HepG2 (cell line): ENCODE measurements at regions not wholly inside any gene's neighbourhood (a gene's known extent, or its start where the extent isn't known, plus 50 kb on each side); places are given as distances from the start of the nearest gene placed in this dataset.

ENCODE experiments used
- ATAC-seq: fragments of 200-7000 bp; cut with Tn5 transposase; 3 replicates; pipeline ENCODE4 v1.9.1; 2020; ENCODE audit warnings: mild to moderate bottlenecking, moderate library complexity
- BruUV-seq: library from RNA; stranded (reverse); fragments of 400-500 nt; replicated peaks from 2 replicates; lab custom pipeline; 2021; lab: Mats Ljungman, UMichigan
- CTCF ChIA-PET: fragments of 300-600 bp; formaldehyde crosslinking; extraction: SDS; loops from one replicate; lab custom pipeline; 2021; ENCODE audit warnings: low total read pairs, inconsistent platforms, low intra/inter-chr PET ratio; lab: Yijun Ruan, JAX
- POLR2A ChIA-PET: fragments of 350-600 bp; sonication (Branson Sonifier 250); formaldehyde crosslinking; loops from one replicate; lab custom pipeline; 2020; ENCODE audit warnings: antibody characterized with exemption, inconsistent platforms; lab: Yijun Ruan, JAX
- DNase-seq: peaks from one replicate; pipeline ENCODE4 v3.0.0-alpha.2; 2015; ENCODE audit warnings: low spot score
- FAIRE-seq: peaks from 3 replicates; lab custom pipeline; 2011; peaks lifted over from hg19 to GRCh38; lab: Jason Lieb, UNC
- H2AFZ ChIP-seq: one replicate; pipeline ENCODE4 v1.6.1; 2011; ENCODE audit warnings: low read length, inconsistent platforms
- H3K27ac ChIP-seq: fragments of 300-600 bp; 3 replicates; pipeline ENCODE4 v1.8.0; 2011; ENCODE audit warnings: mixed run types, mild to moderate bottlenecking, mixed read lengths, low read length, inconsistent platforms; ENCODE audit not compliant: insufficient read depth; ENCODE audit errors: extremely low read length
- H3K27me3 ChIP-seq, 2 experiments: fragments of 200-600 bp in 1 of 2; 2 replicates in 1 of 2; 3 replicates in 1 of 2; pipeline versions ENCODE4 v1.6.0 to v1.8.0; 2011; ENCODE audit warnings: low read length in 2 of 2, mild to moderate bottlenecking in 2 of 2, moderate library complexity in 2 of 2, inconsistent platforms in 1 of 2; ENCODE audit not compliant: insufficient read depth in 2 of 2, control insufficient read depth in 1 of 2
- H3K36me3 ChIP-seq, 2 experiments: fragments of 200-600 bp in 1 of 2; replicated peaks in 1 of 2; 2 replicates in 1 of 2; 3 replicates in 1 of 2; pipeline versions ENCODE4 v1.5.1 to v1.8.0; 2011; ENCODE audit warnings: low read length in 2 of 2, inconsistent platforms in 1 of 2; ENCODE audit not compliant: insufficient read depth in 2 of 2, control insufficient read depth in 1 of 2
- H3K4me1 ChIP-seq: 2 replicates; pipeline ENCODE4 v1.5.1; 2012; ENCODE audit warnings: low read length, inconsistent platforms; ENCODE audit not compliant: insufficient read depth
- H3K4me2 ChIP-seq: 2 replicates; pipeline ENCODE4 v1.6.0; 2011; ENCODE audit warnings: low read depth, low read length, inconsistent platforms
- H3K4me3 ChIP-seq, 3 experiments: fragments of 200-600 bp in 1 of 3; sonication (generic), shearing (Covaris generic) in 1 of 3; replicated peaks in 1 of 3; 2 replicates each; pipeline ENCODE4 v1.5.1; 2011 to 2016; ENCODE audit warnings: low read length in 3 of 3, inconsistent platforms in 2 of 3, low read depth in 2 of 3, mild to moderate bottlenecking in 2 of 3, control low read depth in 1 of 3, mixed read lengths in 1 of 3; ENCODE audit not compliant: insufficient read depth in 1 of 3
- H3K79me2 ChIP-seq: one replicate; pipeline ENCODE4 v1.6.1; 2011; ENCODE audit warnings: low read length, inconsistent platforms; ENCODE audit not compliant: insufficient read depth
- H3K9ac ChIP-seq: 2 replicates; pipeline ENCODE4 v1.6.0; 2011; ENCODE audit warnings: mild to moderate bottlenecking, low read depth, low read length, inconsistent platforms; ENCODE audit not compliant: insufficient read depth
- H3K9me3 ChIP-seq: 2 replicates; pipeline ENCODE4 v1.5.1; 2012; ENCODE audit warnings: mild to moderate bottlenecking, low read length
- H4K20me1 ChIP-seq: 2 replicates; pipeline ENCODE4 v1.6.0; 2011; ENCODE audit warnings: inconsistent platforms, mild to moderate bottlenecking, low read length, moderate library complexity; ENCODE audit not compliant: insufficient read depth
- SYNCRIP ChIP-seq: fragments of 200-400 bp; formaldehyde crosslinking; IDR thresholded peaks from 2 replicates; pipeline ENCODE4 v1.6.1; 2018; ENCODE audit warnings: mild to moderate bottlenecking, low read depth, low read length; ENCODE audit not compliant: insufficient read depth
- TFDP2 ChIP-seq: sonication (generic); formaldehyde crosslinking; IDR thresholded peaks from 2 replicates; pipeline ENCODE4 v1.4.0; 2020; ENCODE audit warnings: missing genetic modification reagents
- ZBTB44 ChIP-seq: sonication (generic); formaldehyde crosslinking; IDR thresholded peaks from 2 replicates; pipeline ENCODE4 v1.4.0; 2020; ENCODE audit warnings: missing genetic modification reagents
- ZNF687 ChIP-seq: sonication (generic); formaldehyde crosslinking; IDR thresholded peaks from 2 replicates; pipeline ENCODE4 v1.5.1; 2020; ENCODE audit warnings: mild to moderate bottlenecking, missing genetic modification reagents, moderate library complexity
- WGBS: methylation state at CpG from one replicate; pipeline ENCODE4 v1.1.6; 2017; ENCODE audit warnings: low lambda C conversion rate; 5-methylcytosine and 5-hydroxymethylcytosine counted together
- in situ Hi-C: cut with HindIII; loops from 2 replicates; pipeline ENCODE4 v1.10.0; 2017; ENCODE audit warnings: low pct_unique_long_range_greater_than_20kb; ENCODE audit not compliant: extremely low pct_ligation_motif_present
- intact Hi-C: fragments of 100-400 bp; cut with micrococcal nuclease; formaldehyde crosslinking; loops from one replicate; pipeline ENCODE4 v1.10.0; 2022; ENCODE audit not compliant: unreplicated experiment

GRCh38 chr10:114762811-114763210, 58.8 kb upstream of the FHIP2A start:
- BruUV-seq = no TSS peak
- intact Hi-C loops = no loop called here
- POLR2A ChIA-PET = no interaction called here

More at GRCh38 chr10:114762811-114763210, 58.8 kb upstream of the FHIP2A start:
- Histone ChIP-seq H2AFZ (no peak overlapping the region), H3K4me1 (peaks cover 6% of the 10 kb centered on the region), H4K20me1 (no peaks in the 10 kb centered on the region), H3K9ac (no peak overlapping the region), H3K27me3 (peaks cover 2 to 18% of the 10 kb centered on the region in 2 experiments; a peak in 4 of 5 replicates), H3K9me3 (no peaks in the 10 kb centered on the region)
- CTCF ChIA-PET = no interaction called here
- FAIRE-seq = no peak
- no peak for DNase-seq
- TF ChIP-seq ZBTB44 (CRISPR knock-in tag) (no peak), SYNCRIP (no peak), ZNF687 (CRISPR knock-in tag) (no peak), TFDP2 (CRISPR knock-in tag) (no peak)
- TF ChIP-seq, all 625 proteins: peak for 0
- no peak overlapping the region for H3K4me3 ChIP-seq
- H3K79me2 ChIP-seq = no peaks in the 10 kb centered on the region
- no peak overlapping the region for H3K4me2 ChIP-seq
- in situ Hi-C loops = no loop called here
- no peak overlapping the region for H3K27ac ChIP-seq
- 48% methylated on average over 5 of the region's 5 CpGs for WGBS
- no peaks in the 10 kb centered on the region for H3K36me3 ChIP-seq
- ATAC-seq = no peak
